ENCODE measurements at regions not wholly inside any gene's neighbourhood (a gene's known extent, or its start where the extent isn't known, plus 50 kb on each side); places are given as distances from the start of the nearest gene placed in this dataset.

DNA sequence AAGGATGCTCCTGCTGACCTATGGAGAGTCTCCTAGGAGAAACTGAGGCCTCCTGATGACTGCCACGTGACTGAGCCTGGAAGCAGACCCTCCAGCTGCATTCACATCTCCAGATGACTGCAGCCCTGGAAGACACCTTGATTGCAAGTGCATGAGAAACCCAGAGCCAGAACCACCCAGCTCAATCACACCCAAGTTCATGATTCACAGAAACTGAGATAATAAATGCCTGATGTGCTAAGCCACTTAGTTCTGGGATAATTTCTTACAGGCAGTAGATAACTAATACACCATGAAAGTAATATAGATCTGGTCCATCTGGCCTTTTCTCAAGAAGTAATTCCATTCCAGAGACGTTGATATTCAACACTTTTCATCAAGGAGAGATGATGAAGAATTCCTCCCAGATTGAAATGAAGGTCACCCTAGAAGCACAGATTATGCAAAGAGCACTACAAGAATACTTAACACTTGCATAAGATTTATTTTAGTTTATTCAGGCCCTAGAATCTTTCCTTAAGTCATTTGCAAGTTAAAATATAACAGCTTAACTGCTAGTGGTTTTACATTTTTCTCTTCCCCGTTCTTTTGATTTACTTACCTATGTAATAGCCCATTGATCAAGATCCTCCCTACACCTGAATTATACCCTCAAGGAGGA is 208.2 kb upstream of the INHBA start:
- no peak overlapping the region for H3K4me3 ChIP-seq (ENCODE audit: low read depth, low read length)
- no peak for DNase-seq (ENCODE audit: low read depth)

DNA sequence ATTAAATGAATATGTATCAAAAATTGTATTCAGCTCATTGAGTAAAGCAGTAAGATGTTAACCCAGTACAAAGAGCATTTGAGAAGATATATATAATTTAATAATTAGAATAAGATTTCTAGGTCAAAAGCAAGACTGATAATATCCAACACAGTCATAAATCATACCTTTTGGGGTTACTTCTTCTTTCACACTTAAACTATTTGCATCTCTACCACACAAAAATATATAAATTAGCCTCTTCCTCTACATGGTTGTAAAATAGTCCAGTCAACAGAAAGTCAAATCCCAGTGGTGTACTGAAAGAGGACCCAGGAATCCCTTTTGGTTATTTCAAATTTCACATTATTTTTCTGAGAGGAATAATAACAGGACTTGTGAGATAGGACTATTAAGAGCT is 204.6 kb upstream of the INHBA start:
- H3K4me3 ChIP-seq (ENCODE audit: low read depth, low read length) = no peak overlapping the region
- DNase-seq (ENCODE audit: low read depth) = no peak

DNA sequence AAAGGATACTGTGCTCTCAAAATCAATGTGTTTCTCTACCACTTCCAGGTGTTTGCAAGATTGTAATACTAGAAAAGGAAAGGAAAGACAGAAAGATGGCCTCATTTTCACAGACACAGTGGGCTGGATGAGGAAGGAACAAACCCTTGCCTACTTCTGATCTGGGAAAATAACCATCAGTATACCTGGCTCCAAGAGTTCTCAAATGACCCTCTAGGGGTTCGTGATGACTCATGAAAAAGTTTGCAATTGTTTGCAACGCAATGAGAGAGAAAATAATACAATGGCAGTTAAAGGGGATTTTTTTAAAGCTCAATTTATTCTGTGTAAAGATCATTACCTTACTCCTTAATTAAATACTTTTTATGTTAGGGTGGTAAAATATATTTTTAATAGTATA is 197.6 kb upstream of the INHBA start:
- no peak for DNase-seq (ENCODE audit: low read depth)
- no peak overlapping the region for H3K4me3 ChIP-seq (ENCODE audit: low read depth, low read length)

DNA sequence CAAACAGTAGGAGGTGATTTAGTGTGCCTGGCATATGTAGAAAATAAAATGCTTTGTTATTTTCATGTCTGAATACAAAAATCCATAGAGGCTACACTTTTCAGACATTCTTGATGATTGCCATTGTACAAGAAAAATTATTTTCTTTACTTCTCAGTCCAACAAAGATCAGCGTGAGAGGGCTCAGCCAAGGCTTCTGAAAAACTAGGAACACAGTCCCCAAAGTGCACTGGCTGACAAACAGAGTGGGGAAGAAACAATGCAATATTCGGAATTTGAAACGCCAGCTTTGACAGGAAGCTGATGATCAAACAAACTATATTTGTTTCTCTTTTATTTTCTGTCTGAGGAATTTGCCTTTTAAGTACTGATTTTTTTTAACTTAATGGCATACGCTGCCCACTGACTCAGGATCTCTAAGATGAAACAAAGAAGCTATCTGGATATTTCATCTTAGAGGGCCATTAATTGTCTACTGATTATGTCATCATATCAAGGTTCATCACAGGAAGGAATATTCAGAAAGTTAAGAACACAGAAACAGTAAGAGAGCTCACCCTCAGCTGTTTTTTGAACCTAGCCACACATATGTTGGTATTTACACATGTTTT is 197.0 kb upstream of the INHBA start:
- no peak overlapping the region for H3K4me3 ChIP-seq (ENCODE audit: low read depth, low read length)
- no peak for DNase-seq (ENCODE audit: low read depth)

DNA sequence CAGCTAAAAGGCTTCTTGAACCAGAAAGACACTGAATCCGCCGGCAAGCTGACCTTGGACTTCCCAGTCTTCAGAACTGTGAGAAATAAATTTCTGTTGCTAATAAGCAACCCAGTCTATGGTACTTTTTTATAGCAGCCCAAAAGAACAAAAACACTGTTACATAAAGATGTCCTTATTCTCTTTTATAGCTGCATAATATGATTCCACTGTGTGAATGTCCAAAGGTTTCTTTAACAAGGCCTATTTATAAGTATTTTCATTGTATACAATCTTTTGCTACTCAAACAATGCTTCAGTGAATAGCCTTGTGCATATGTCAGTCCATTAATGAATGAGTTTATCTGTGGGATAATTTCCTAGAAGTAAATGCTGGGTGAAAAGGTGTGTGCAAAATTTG is 190.8 kb upstream of the INHBA start:
- H3K4me3 ChIP-seq (ENCODE audit: low read depth, low read length) = no peak overlapping the region
- DNase-seq (ENCODE audit: low read depth) = no peak

DNA sequence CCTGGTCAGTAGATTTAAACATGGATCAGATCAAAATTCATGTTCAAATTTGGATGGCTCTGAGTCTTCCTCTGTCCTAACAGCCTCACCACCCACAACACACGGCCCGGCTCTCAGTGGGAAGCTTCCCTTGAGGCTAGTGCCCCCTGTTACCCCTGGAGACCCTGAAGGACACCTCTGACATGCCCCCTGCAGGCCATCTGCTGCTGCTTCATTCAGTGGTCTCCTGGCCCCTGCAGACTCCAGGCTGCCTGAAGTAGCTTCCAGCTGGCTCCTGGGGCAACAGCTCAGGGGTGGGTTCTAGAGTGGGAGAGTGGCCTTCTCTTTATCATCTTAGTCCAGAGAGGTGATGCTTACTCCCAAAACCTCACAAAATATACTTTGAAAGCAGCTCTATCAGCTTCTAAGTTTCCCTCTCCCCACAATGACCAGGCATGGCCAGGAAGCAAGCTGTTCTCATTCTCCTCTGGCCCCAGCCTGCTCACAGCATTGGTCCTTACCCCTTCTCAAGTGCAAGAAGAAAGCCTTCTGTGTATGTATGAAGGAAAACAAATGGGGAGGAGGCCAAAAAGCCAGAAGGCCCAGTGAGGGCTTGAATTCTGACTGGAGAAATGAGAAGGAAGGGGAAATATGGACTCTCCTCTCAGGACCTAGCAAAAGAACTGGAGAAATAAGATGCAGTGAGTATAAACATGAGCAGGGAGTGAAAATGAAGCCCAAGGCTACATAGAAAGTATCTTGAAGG is 189.6 kb upstream of the INHBA start:
- no peak for DNase-seq (ENCODE audit: low read depth)

DNA sequence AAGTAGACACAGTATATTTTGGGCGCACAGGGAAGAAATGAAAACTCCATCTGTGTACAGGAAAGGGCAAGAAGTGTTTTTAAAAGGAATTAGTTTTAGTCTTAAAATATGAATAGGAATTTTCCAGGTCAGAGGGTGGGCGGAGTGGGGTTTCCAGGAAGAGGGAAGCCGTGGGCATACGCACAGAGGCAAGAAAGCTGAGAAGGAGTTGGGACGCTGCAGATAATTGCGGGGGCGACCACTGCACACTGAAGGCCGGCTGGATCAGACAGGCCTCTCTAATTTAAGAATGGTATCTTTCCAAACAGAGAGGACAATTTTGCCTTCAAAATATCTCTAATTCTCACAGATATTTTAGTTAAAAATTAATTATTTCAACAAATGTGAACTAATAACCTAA is 189.1 kb upstream of the INHBA start:
- no peak for DNase-seq (ENCODE audit: low read depth)
- H3K4me3 ChIP-seq (ENCODE audit: low read depth, low read length) = no peak overlapping the region

More for the DNA sequence above, 189.6 kb upstream of the INHBA start:
- H3K4me3 ChIP-seq (ENCODE audit: low read depth, low read length) = no peak overlapping the region

DNA sequence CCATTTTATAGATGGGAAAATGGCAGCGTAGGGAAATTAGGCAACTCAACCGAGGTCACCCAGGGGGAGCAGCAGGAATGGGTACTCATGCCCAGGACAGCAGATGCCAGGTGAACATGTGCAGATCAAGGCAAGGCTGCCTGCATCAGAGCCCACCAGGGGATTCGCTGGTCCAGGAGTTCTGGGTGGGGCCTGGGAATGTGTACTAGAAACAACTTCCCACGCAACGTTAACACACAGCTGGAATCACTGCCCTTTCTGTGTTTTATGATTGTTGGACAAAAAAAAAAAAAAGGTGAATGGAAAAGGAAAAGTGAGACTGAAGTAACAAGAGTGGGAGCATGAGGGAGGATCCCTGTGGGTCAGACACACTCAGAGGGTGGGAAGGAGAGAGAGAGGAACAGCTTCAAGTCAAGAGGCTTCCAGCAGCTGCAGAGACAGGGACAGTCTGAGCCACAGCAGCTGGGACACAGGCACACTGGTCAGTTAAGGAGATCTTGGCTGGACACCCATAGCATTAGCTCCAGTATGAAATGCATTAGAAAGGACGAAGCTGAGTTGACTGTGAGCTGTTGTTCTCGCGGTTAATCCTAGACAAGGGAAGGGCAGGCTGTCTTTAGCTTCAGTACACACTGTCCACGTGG is 187.9 kb upstream of the INHBA start:
- DNase-seq (ENCODE audit: low read depth) = no peak
- no peak overlapping the region for H3K4me3 ChIP-seq (ENCODE audit: low read depth, low read length)

DNA sequence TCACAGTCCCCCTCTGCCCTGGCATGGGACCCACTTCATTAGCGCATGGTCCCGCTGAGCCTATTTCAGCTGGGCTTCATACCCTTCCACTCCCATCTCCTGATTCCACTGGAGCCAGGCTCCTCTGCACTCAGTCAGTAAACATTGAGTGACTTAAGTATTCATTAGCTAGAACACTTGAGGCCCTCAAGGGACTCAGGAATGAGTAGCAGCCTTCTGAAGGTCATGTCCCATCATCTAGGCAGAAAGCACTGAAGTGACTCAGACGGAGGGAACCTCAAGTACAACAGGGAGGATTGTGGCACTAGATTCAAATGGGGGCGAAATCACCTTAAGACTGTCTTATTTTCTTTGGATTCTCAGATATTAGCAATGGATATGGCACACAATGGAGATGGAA is 186.6 kb upstream of the INHBA start:
- H3K4me3 ChIP-seq (ENCODE audit: low read depth, low read length) = no peak overlapping the region
- no peak for DNase-seq (ENCODE audit: low read depth)

DNA sequence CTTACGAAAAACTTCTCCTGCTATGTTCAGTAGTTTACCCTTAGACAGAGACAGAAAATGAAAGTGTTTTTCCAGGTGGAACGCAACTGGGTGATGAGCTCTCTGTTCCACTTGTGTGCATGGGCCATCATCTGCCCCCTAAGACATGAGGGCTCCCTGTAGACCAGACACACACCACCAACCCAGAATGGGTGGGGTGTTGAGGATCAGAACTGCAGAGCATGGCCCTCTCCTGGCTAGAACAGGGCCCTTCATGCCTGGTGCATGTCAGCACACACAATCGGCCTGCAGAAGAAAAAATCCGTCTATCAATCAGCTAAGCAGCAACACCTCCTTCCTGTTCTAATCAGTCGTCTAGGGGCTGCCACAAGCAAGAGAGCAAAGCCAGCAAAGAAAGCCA is 186.2 kb upstream of the INHBA start:
- H3K4me3 ChIP-seq (ENCODE audit: low read depth, low read length) = no peak overlapping the region

DNA sequence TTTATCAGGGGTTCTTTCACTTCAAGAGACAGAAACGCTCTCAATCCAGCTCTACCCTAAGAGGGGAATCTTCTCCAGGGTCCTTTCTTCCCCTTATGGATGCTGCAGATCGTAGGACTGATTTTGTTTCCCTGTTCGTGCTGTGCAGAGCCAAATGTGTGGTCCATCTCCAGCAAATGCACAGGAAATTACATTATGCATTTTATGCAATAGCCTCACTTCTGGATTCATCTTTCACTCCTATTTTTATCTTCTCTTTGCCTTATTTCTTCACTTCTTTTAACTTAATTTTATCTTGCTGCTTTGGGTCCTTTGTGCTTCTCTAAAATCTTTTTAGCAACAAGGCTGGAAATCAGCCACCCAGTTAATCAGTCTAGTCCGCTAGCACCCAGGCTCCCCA is 184.5 kb upstream of the INHBA start:
- H3K4me3 ChIP-seq (ENCODE audit: low read depth, low read length) = no peak overlapping the region

More for the DNA sequence above, 186.2 kb upstream of the INHBA start:
- DNase-seq (ENCODE audit: low read depth) = no peak

DNA sequence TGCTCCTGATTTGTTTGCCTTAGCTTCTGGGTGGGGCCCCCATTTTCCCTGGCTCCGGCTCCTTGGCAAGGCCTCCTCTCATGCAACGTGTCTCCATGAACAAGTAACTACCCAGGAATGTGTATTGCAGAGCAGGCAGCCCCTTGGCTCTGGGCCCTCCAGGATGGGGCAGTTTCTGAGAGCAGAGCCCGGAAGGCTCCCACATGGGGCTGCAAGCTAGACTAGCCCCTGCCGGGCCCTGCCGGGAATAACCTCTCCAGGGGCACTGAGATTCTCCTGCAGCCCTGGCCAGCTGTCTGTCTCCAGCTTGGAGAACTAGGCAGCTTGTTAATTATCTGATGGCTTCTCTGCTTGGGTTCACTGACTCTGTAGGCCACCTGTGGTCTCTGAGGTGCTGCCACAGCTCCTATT is 184.0 kb upstream of the INHBA start:
- peak; percentile 96 for DNase-seq (ENCODE audit: low read depth)
- no peak overlapping the region for H3K4me3 ChIP-seq (ENCODE audit: low read depth, low read length)

More for the DNA sequence above, 184.5 kb upstream of the INHBA start:
- no peak for DNase-seq (ENCODE audit: low read depth)

DNA sequence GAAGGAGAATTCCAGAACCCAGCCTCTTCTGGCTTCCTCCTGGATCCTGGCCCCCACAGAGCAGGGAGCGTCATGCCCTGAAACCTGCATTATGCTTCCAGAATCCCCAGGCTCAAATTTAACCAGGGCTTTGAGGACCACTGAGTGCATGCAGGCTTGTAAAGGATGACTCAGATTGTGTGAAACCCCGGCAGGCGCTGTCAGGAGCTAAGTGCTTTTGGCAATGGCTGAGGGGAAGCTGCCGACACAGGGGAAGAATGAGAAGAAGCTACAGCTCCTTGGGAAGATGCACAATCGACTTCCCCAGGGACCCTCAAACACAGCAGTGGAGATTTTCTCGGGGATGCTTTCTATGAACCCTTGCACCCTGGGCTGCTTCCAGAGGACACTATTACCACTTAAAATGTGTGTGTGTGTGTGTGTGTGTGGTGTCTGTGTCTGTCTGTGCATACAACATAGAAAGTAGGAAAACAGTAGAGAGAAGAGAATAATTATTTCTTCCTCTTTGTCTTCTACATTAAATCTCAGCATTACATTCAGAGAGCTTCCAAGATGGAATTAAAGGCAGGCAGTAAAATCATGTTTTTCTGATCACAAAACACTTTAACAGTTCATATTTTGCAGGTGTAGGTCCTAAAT is 183.5 kb upstream of the INHBA start:
- no peak overlapping the region for H3K4me3 ChIP-seq (ENCODE audit: low read depth, low read length)
- peak; percentile 100 for DNase-seq (ENCODE audit: low read depth)

DNA sequence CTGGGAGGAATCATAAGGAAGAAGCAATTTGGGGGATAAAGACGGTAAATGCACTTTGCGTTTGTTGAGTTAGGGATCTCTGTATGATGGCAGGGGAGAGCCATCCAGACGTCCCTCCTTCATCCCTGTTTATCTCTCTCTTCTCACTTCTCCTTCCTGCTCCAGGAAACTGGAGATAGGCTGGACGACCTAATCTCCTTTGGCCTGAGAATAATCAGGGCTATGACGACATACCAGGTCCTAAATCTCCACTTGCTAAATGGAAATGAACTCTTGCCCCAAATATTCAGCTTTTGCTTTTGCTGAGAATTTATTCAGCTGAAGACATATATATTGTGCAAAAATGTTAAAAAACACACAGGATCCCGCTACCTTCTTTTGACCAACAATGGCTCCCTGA is 182.9 kb upstream of the INHBA start:
- no peak for DNase-seq (ENCODE audit: low read depth)
- no peak overlapping the region for H3K4me3 ChIP-seq (ENCODE audit: low read depth, low read length)

DNA sequence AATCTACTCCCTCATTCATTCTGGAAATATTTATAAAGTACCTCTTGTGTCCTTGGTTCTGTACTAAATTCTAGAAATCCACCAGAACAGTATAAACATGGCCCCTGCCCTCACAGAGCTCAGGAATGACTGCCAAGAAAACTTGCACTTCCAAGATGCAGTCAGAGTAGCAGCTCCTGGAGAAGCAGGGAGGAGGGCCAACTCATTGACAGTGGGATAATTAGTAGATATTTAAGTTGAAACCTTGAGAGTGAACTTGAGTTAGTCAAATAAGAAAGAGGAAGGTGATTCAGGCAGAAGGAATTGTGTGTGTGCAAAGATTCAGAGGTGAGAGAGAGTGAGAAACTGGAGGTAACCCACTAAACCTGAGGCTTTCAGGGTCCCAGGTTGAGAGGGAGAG is 182.2 kb upstream of the INHBA start:
- H3K4me3 ChIP-seq (ENCODE audit: low read depth, low read length) = no peak overlapping the region
- DNase-seq (ENCODE audit: low read depth) = no peak

DNA sequence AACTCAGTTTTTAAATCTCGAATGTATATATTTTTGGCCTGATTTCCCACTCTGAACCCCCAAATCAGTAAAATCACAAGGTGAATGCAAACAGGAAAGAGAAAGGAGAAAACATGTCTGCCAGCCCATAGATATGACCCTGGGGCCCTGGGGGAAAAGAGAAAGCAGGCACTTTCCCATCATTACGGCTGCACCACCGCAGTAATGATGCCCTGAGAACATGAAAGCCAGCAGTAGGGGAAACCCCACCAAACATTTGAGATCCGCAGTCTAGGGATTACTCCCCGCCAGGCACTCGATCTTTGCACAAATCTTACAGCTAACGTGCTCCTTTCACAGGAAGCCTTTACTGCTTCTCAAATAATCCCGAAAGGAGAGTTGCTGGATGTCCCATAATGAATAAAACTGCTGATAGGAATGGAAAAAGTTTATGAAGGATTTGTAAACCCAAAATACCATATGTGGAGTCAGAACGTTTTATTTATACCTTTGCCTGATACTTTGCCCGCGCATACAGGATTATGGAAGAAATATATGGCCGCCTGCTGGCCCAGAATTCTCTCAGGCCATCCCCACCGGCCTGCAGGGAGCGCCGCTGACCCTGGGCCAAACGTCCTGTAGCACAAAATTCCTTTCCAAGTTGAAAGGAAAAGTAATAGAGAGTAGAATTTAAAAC is 180.0 kb upstream of the INHBA start:
- DNase-seq (ENCODE audit: low read depth) = no peak
- no peak overlapping the region for H3K4me3 ChIP-seq (ENCODE audit: low read depth, low read length)

DNA sequence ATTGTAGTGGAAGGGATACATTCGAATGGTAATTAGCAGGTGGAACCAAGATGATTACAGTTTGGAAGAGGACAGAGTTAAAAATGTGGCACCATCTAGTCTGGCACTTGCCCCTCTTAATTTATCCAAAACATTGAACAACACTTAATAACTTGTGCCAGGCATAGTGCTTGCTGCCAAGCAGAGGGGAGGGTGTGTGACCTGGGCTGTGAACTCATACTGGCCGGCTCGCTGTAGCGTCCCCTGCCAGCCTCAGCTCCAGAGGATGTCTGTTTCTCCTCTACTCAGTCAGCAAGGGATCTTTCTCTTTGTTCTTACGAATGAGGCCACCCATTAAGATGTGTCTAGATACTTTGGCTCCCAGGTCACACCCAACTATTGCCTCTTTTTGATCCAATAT is 179.4 kb upstream of the INHBA start:
- DNase-seq (ENCODE audit: low read depth) = no peak
- H3K4me3 ChIP-seq (ENCODE audit: low read depth, low read length) = no peak overlapping the region

DNA sequence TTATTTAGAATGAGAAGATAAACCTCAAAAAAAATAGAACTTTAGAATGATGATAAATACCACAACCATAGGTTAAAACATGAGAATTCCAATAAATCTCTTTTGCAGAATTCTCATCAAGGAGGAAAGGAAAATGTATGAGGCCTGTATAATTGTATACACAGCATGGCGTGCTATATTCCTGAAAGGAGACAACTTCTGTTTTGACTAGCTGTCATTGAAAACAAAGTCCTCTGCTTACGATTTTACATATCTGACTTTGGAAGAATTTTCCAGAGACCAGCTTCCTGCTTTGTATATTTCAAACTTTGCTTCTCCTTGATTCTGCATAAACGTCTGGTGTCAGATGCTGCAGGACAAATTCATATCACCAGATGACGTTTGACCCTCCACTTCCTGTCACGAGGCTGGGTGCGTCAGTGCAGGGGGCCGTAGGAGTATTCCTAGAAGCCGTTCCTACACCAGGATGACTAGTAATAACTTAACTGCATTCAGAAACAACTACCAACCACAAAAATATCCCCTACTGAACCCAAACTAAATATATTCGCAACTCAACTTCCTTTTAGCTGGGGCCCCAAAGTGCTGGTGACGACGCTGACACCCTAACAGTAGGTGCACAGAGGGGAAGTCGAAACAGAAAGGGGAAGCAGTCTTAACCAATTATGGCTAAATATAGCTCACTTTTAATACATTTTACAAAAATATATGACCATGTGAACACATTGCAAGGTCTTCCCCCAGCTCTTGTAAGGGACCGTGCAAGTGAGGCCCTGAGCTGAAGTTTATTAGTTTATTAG is 178.6 kb upstream of the INHBA start:
- H3K4me3 ChIP-seq (ENCODE audit: low read depth, low read length) = no peak overlapping the region
- DNase-seq (ENCODE audit: low read depth) = no peak

DNA sequence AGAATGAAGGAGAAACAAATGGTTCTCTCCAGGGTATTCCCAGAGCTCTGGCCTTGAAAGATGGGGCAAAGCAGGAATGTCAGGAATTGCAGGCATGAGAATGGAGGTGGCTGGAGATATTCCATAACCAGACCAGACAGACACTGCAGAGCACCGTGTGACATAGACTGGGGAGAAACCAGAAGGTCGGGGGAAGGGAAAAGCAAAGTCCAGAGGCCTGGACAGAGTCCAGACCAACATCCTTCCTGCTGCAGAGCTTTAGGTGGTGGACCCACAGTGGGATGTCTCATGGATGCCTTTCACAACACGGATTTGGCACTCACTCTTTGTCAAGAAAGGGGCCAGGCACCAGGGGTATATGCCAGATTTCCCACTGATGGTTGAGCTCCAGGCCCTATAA is 177.2 kb upstream of the INHBA start:
- DNase-seq (ENCODE audit: low read depth) = peak; percentile 96
- H3K4me3 ChIP-seq (ENCODE audit: low read depth, low read length) = no peak overlapping the region
